Astrocyte (in vitro differentiated cells and primary cell): ENCODE measurements at regions not wholly inside any gene's neighbourhood (a gene's known extent, or its start where the extent isn't known, plus 50 kb on each side); places are given as distances from the start of the nearest gene placed in this dataset.

Experiments
- DNase-seq: peaks from one replicate; pipeline ENCODE4 v3.0.0-alpha.2; 2010; ENCODE audit warnings: low read depth
- FAIRE-seq: peaks from 2 replicates; lab custom pipeline; 2011; peaks lifted over from hg19 to GRCh38; lab: Jason Lieb, UNC
- H2AFZ ChIP-seq: 2 replicates; pipeline ENCODE4 v1.6.0; 2012; ENCODE audit warnings: low read depth, low read length, inconsistent platforms
- H3K27ac ChIP-seq: 2 replicates; pipeline ENCODE4 v1.5.1; 2011; ENCODE audit warnings: low read depth, low read length, inconsistent platforms
- H3K27me3 ChIP-seq: 2 replicates; pipeline ENCODE4 v1.6.0; 2011; ENCODE audit warnings: low read length, inconsistent platforms; ENCODE audit not compliant: insufficient read depth
- H3K36me3 ChIP-seq: 2 replicates; pipeline ENCODE4 v1.5.1; 2011; ENCODE audit warnings: low read length, inconsistent platforms; ENCODE audit not compliant: insufficient read depth
- H3K4me1 ChIP-seq: 2 replicates; pipeline ENCODE4 v1.5.1; 2011; ENCODE audit warnings: low read length, inconsistent platforms; ENCODE audit not compliant: insufficient read depth
- H3K4me2 ChIP-seq: 2 replicates; pipeline ENCODE4 v1.6.0; 2012; ENCODE audit warnings: low read length, inconsistent platforms
- H3K4me3 ChIP-seq: 2 replicates; pipeline ENCODE4 v1.5.1; 2011; ENCODE audit warnings: low read depth, mild to moderate bottlenecking, low read length, inconsistent platforms; ENCODE audit not compliant: insufficient read depth
- H3K79me2 ChIP-seq: 2 replicates; pipeline ENCODE4 v1.6.0; 2012; ENCODE audit warnings: mild to moderate bottlenecking, low read length, inconsistent platforms; ENCODE audit not compliant: insufficient read depth
- H3K9ac ChIP-seq: 2 replicates; pipeline ENCODE4 v1.6.0; 2012; ENCODE audit warnings: mild to moderate bottlenecking, low read length, inconsistent platforms
- H3K9me3 ChIP-seq: 2 replicates; pipeline ENCODE4 v1.5.1; 2012; ENCODE audit warnings: low read depth, mild to moderate bottlenecking, low read length, inconsistent platforms; ENCODE audit not compliant: insufficient read depth
- H4K20me1 ChIP-seq: 2 replicates; pipeline ENCODE4 v1.6.0; 2012; ENCODE audit warnings: low read length, inconsistent platforms; ENCODE audit not compliant: insufficient read depth
- H3K27ac Mint-ChIP-seq: one replicate; pipeline ENCODE4 v1.8.0; 2021; ENCODE audit warnings: mild to moderate bottlenecking, mixed read lengths; ENCODE audit not compliant: unreplicated experiment
- H3K27me3 Mint-ChIP-seq: one replicate; pipeline ENCODE4 v1.8.0; 2021; ENCODE audit warnings: low read depth, mixed read lengths; ENCODE audit not compliant: unreplicated experiment
- H3K36me3 Mint-ChIP-seq: one replicate; pipeline ENCODE4 v1.8.0; 2021; ENCODE audit warnings: low read depth, mixed read lengths; ENCODE audit not compliant: unreplicated experiment
- H3K4me1 Mint-ChIP-seq: one replicate; pipeline ENCODE4 v1.8.0; 2021; ENCODE audit warnings: low read depth, mixed read lengths; ENCODE audit not compliant: unreplicated experiment
- H3K4me3 Mint-ChIP-seq: one replicate; pipeline ENCODE4 v1.8.0; 2021; ENCODE audit warnings: mild to moderate bottlenecking, moderate library complexity, mixed read lengths; ENCODE audit not compliant: unreplicated experiment
- H3K9me3 Mint-ChIP-seq: one replicate; pipeline ENCODE4 v1.8.0; 2021; ENCODE audit warnings: mild to moderate bottlenecking, mixed read lengths; ENCODE audit not compliant: unreplicated experiment
- EZH2 ChIP-seq: IDR thresholded peaks from 2 replicates; pipeline ENCODE4 v1.6.1; 2012; ENCODE audit warnings: mild to moderate bottlenecking, low read length, inconsistent platforms; ENCODE audit not compliant: insufficient read depth
- TF ChIP-seq, protein P1 (sequence below): IDR thresholded peaks from 2 replicates; pipeline ENCODE4 v1.5.1; 2011; ENCODE audit warnings: low read depth, mild to moderate bottlenecking, inconsistent platforms, low read length, moderate library complexity; ENCODE audit not compliant: insufficient read depth

DNA sequence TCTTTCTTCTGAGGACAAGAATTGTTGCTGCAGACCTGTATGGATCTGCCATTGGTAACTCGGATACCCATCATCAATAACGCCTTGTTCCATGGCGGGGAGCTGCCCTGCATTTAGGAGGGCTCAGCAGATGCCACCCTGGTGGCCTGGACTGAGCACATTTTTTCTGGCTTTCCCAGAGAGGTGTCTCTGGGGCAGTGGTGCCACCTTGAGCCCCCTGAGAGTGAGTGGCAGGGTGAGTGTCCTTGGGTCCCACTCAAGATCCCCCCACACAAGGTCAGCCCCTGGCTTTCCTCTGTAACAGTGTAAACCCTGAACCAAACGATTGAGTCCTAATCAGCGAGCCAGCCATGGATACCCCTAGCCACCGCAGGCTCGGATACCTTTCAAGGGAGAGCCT, 258.6 kb downstream of the GLRX3 start:
- H3K36me3 ChIP-seq, result no peaks in the 10 kb centered on the region
- H2AFZ ChIP-seq, result no peak overlapping the region
- peaks cover 14% of the 10 kb centered on the region for H3K9me3 ChIP-seq
- no peaks in the 10 kb centered on the region for H3K27me3 ChIP-seq
- Mint-ChIP-seq H3K4me3 (no peak overlapping the region), H3K27me3 (no peaks in the 10 kb centered on the region), H3K4me1 (no peaks in the 10 kb centered on the region), H3K27ac (no peak overlapping the region), H3K9me3 (peaks cover 40% of the 10 kb centered on the region), H3K36me3 (no peaks in the 10 kb centered on the region)
- no peak overlapping the region for H3K4me2 ChIP-seq
- no peak overlapping the region for H3K4me3 ChIP-seq
- H3K9ac ChIP-seq, result no peak overlapping the region
- H3K4me1 ChIP-seq, result no peaks in the 10 kb centered on the region
- no peaks in the 10 kb centered on the region for H3K79me2 ChIP-seq
- no peak for FAIRE-seq
- no peak for DNase-seq
- no peaks in the 10 kb centered on the region for H4K20me1 ChIP-seq
- TF ChIP-seq, protein P1, sequence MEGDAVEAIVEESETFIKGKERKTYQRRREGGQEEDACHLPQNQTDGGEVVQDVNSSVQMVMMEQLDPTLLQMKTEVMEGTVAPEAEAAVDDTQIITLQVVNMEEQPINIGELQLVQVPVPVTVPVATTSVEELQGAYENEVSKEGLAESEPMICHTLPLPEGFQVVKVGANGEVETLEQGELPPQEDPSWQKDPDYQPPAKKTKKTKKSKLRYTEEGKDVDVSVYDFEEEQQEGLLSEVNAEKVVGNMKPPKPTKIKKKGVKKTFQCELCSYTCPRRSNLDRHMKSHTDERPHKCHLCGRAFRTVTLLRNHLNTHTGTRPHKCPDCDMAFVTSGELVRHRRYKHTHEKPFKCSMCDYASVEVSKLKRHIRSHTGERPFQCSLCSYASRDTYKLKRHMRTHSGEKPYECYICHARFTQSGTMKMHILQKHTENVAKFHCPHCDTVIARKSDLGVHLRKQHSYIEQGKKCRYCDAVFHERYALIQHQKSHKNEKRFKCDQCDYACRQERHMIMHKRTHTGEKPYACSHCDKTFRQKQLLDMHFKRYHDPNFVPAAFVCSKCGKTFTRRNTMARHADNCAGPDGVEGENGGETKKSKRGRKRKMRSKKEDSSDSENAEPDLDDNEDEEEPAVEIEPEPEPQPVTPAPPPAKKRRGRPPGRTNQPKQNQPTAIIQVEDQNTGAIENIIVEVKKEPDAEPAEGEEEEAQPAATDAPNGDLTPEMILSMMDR, result no peak
- no peak for TF ChIP-seq EZH2
- H3K27ac ChIP-seq, result no peak overlapping the region

DNA sequence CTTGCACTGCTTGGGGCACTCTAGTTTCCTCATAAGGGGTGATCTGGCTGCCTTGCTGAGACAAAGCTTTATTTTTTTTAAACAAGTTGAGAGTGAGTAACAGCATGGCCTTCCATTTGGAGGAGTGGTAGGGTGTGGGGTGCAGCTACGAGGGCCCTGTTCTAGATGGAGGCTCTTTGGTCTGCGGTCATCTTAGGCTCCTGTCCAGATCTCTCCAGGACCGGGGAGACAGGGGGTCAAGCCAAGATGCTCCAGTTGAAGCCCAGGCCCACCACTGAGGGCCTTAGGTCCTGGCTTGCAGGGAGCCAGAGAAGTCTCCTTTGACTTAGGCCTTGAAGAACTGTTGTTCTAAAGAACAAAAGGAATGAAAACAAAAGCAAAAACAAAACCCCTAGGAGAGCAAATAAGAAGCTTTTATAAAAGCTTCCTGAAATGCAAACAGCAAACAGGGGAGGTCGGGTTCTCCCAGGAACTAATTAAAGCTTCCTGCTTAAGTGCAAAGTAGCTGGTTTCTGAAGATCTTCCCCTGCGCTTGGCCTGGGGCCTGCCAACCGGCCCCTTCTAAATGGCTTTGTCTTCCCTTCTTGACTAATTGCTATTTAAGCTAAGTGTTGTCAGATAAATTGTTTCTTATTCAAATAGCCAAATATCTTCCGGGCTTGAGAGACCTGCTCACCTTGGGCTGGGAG, 259.2 kb downstream of the GLRX3 start:
- Mint-ChIP-seq H3K9me3 (peaks cover 38% of the 10 kb centered on the region), H3K27ac (no peak overlapping the region), H3K36me3 (no peaks in the 10 kb centered on the region), H3K27me3 (no peaks in the 10 kb centered on the region), H3K4me1 (no peaks in the 10 kb centered on the region), H3K4me3 (no peak overlapping the region)
- H3K79me2 ChIP-seq, result no peaks in the 10 kb centered on the region
- no peaks in the 10 kb centered on the region for H4K20me1 ChIP-seq
- TF ChIP-seq, protein P1, result no peak
- no peak for TF ChIP-seq EZH2
- no peak overlapping the region for H3K4me2 ChIP-seq
- no peaks in the 10 kb centered on the region for H3K4me1 ChIP-seq
- H3K9me3 ChIP-seq, result peaks cover 12% of the 10 kb centered on the region
- no peak overlapping the region for H3K4me3 ChIP-seq
- H3K9ac ChIP-seq, result no peak overlapping the region
- no peak overlapping the region for H3K27ac ChIP-seq
- FAIRE-seq (no peak), DNase-seq (no peak)
- no peak overlapping the region for H2AFZ ChIP-seq
- no peaks in the 10 kb centered on the region for H3K36me3 ChIP-seq
- no peaks in the 10 kb centered on the region for H3K27me3 ChIP-seq

DNA sequence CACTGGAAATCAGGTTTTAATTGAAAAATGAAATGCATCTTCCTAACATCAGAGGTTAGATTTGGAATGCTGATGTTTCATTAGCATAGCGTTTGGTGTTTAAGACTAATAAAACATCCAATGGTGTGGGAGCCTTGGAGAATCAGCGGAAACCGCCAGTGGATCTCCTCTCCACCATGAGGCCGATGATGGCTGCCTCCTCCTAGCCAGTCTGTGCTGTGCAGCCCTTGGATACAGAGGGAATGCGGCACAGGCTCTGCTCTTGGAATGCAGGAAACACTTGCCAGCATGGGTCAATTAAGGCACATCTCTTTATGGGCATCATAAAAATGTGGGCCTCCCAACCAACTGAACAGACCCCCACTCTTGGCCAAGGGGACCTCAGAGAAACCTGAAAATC, 259.9 kb downstream of the GLRX3 start:
- H3K27ac ChIP-seq, result no peak overlapping the region
- Mint-ChIP-seq H3K27me3 (no peaks in the 10 kb centered on the region), H3K4me3 (no peak overlapping the region), H3K36me3 (no peaks in the 10 kb centered on the region), H3K4me1 (no peaks in the 10 kb centered on the region), H3K27ac (no peak overlapping the region), H3K9me3 (peaks cover 35% of the 10 kb centered on the region)
- no peaks in the 10 kb centered on the region for H3K4me1 ChIP-seq
- DNase-seq, result no peak
- H3K4me3 ChIP-seq, result no peak overlapping the region
- H3K9me3 ChIP-seq, result peaks cover 10% of the 10 kb centered on the region
- no peaks in the 10 kb centered on the region for H3K79me2 ChIP-seq
- H3K27me3 ChIP-seq, result no peaks in the 10 kb centered on the region
- FAIRE-seq, result no peak
- no peaks in the 10 kb centered on the region for H4K20me1 ChIP-seq
- H2AFZ ChIP-seq, result no peak overlapping the region
- H3K36me3 ChIP-seq, result no peaks in the 10 kb centered on the region
- no peak for TF ChIP-seq EZH2
- TF ChIP-seq, protein P1, result no peak
- no peak overlapping the region for H3K9ac ChIP-seq
- H3K4me2 ChIP-seq, result no peak overlapping the region
